ENCODE measurements at regions not wholly inside any gene's neighbourhood (a gene's known extent, or its start where the extent isn't known, plus 50 kb on each side); places are given as distances from the start of the nearest gene placed in this dataset.

- no peak overlapping the region for H3K9ac ChIP-seq (replicated peaks; ENCODE audit: extremely low read depth, insufficient read depth, low read length)
- H2AFZ ChIP-seq (ENCODE audit: low read depth, low read length), result no peak overlapping the region
- H3K9me1 ChIP-seq (replicated peaks; ENCODE audit: control insufficient read depth, extremely low read depth, insufficient read depth, low read length), result no peaks in the 10 kb centered on the region
- intact Hi-C loops (cut with micrococcal nuclease), result no loop called here
- DNase-seq (ENCODE audit: low read depth, low spot score), result no peak
- H3K27me3 ChIP-seq (ENCODE audit: control insufficient read depth in 2 of 2, insufficient read depth in 2 of 2, low read length in 2 of 2), result no peaks in the 10 kb centered on the region
- no peak overlapping the region for H3K4me2 ChIP-seq (ENCODE audit: insufficient read depth, low read length)
- dilution Hi-C loops (cut with MboI; ENCODE audit: extremely low pct_ligation_motif_present, low sequenced_read_pairs), result no loop called here
- H3K27ac ChIP-seq (ENCODE audit: insufficient read depth, low read depth, low read length), result no peak overlapping the region
- ChIA-PET CTCF (interaction anchor here (1.4 kb wide), 1 partner anchor 38 kb away, joined by 4 read pairs; no protein-coding TSS in a partner anchor), POLR2A (no interaction called here)
- no peaks in the 10 kb centered on the region for H4K20me1 ChIP-seq (replicated peaks; ENCODE audit: control insufficient read depth, extremely low read depth, insufficient read depth, low read length)
- no peaks in the 10 kb centered on the region for H3K4me1 ChIP-seq (ENCODE audit: control insufficient read depth, extremely low read depth, insufficient read depth, low read length)
- H3K9me3 ChIP-seq (replicated peaks; ENCODE audit: control insufficient read depth, insufficient read depth, low read length), result no peaks in the 10 kb centered on the region
- H3K79me2 ChIP-seq (ENCODE audit: control insufficient read depth, insufficient read depth, low read length), result no peaks in the 10 kb centered on the region
- no TSS peak for BruUV-seq (replicated peaks)
- FAIRE-seq, result no peak
- no peaks in the 10 kb centered on the region for H3K36me3 ChIP-seq (ENCODE audit: control insufficient read depth in 2 of 2, extremely low read depth in 1 of 2, insufficient read depth in 2 of 2, low read length in 2 of 2)
- no peak for TF ChIP-seq JUN (IDR thresholded peaks at IDR 0.05; ENCODE audit: borderline replicate concordance, insufficient read depth, insufficient read length, low read depth)
- no peak for TF ChIP-seq MYC (IDR thresholded peaks at IDR 0.05; ENCODE audit: low read depth, low read length)
- TF ChIP-seq MAX (IDR thresholded peaks at IDR 0.05; ENCODE audit: insufficient read depth, insufficient read length), result no peak
- TF ChIP-seq FOS (IDR thresholded peaks at IDR 0.05; ENCODE audit: borderline replicate concordance, insufficient read depth, low read length), result no peak
- no peak for TF ChIP-seq EZH2 (IDR thresholded peaks at IDR 0.05; ENCODE audit: borderline replicate concordance, low read depth, low read length, severe bottlenecking)
- TF ChIP-seq CTCF (IDR thresholded peaks at IDR 0.05; ENCODE audit: extremely low read depth in 1 of 2, insufficient read depth in 1 of 2, low read depth in 1 of 2, low read length in 2 of 2), result no peak
- TF ChIP-seq POLR2A (IDR thresholded peaks at IDR 0.05; ENCODE audit: low read depth, low read length), result no peak
- no peak for TF ChIP-seq GATA2 (IDR thresholded peaks at IDR 0.05; ENCODE audit: insufficient read depth, insufficient read length, low read depth, low read length)
- TF ChIP-seq POLR2AphosphoS5 (IDR thresholded peaks at IDR 0.05; ENCODE audit: insufficient read depth, low read depth, low read length), result no peak
- no peak overlapping the region for H3K4me3 ChIP-seq (replicated peaks in 1 of 3; ENCODE audit: insufficient read depth in 1 of 3, low read depth in 1 of 3, low read length in 3 of 3)
These were observed 454.7 kb upstream of the PRICKLE1 start for GRCh38 chr12:43044241-43044640.

Measured in endothelial cell of umbilical vein (primary cell).